GM13976 (cell line): ENCODE measurements at regions not wholly inside any gene's neighbourhood (a gene's known extent, or its start where the extent isn't known, plus 50 kb on each side); places are given as distances from the start of the nearest gene placed in this dataset.

Source experiments
- DNase-seq: peaks from one replicate; pipeline ENCODE4 v3.0.0; 2012; ENCODE audit warnings: low spot score
- CTCF ChIP-seq: IDR thresholded peaks from 2 replicates; pipeline ENCODE4 v1.5.1; 2012; ENCODE audit warnings: borderline replicate concordance, mild to moderate bottlenecking; ENCODE audit not compliant: insufficient read depth; ENCODE audit errors: extremely low read depth, missing control alignments, control extremely low read depth
- in situ Hi-C: fragments of 300-500 bp; cut with MboI; formaldehyde crosslinking; loops from one replicate; pipeline ENCODE4 v1.12.0; 2022; ENCODE audit warnings: low sequenced_read_pairs, mixed read lengths, inconsistent platforms; ENCODE audit not compliant: unreplicated experiment

- in situ Hi-C loops = no loop called here
- no peak for TF ChIP-seq CTCF
- no peak for DNase-seq
Observed at GRCh38 chr3:147572970-147573340, 163.8 kb downstream of the ZIC1 start.

GRCh38 chr3:147574621-147575020 is 165.5 kb downstream of the ZIC1 start:
- no peak for TF ChIP-seq CTCF
- in situ Hi-C loops = no loop called here
- no peak for DNase-seq

- TF ChIP-seq CTCF = no peak
- DNase-seq = no peak
- in situ Hi-C loops = no loop called here
Observed at GRCh38 chr3:147575391-147575790, 166.2 kb downstream of the ZIC1 start.

GRCh38 chr3:147582642-147583041 is 173.5 kb downstream of the ZIC1 start:
- DNase-seq = no peak
- no peak for TF ChIP-seq CTCF
- in situ Hi-C loops = no loop called here

- TF ChIP-seq CTCF = no peak
- no peak for DNase-seq
- in situ Hi-C loops = no loop called here
Observed at GRCh38 chr3:147589016-147589415, 179.9 kb downstream of the ZIC1 start.

GRCh38 chr3:147604136-147604535 is 195.0 kb downstream of the ZIC1 start:
- in situ Hi-C loops = no loop called here
- no peak for DNase-seq
- no peak for TF ChIP-seq CTCF

- DNase-seq = no peak
- no peak for TF ChIP-seq CTCF
- in situ Hi-C loops = no loop called here
Observed at GRCh38 chr3:147613725-147614124, 204.6 kb downstream of the ZIC1 start.
